ENCODE measurements at regions not wholly inside any gene's neighbourhood (a gene's known extent, or its start where the extent isn't known, plus 50 kb on each side); places are given as distances from the start of the nearest gene placed in this dataset.

DNA sequence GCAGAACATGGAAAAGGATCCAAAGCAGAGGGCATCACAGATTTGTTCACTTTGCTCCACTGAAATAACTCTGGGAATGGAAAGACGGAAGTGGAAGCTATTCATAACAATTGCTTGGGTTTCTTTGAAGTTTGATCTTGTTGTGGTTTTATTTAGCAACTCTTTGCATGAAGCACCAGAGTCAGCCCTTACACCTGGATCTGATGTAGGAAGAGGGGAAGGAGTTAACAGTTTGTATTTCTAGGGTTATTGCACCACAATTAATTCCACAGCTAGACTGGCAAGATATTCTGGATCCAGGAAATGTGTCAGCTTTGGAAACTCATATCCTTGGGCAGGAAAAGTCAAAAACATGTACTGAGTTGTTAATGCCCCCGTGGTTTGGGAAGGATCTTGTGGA, 1143.4 kb downstream of the CNTNAP5 start:
- TF ChIP-seq CTCF (IDR thresholded peaks at IDR 0.05), result no peak
- TF ChIP-seq POLR2A (IDR thresholded peaks at IDR 0.05), result no peak

Measured in lower leg skin (tissue), 3 donors.